H1 (cell line): ENCODE measurements at regions not wholly inside any gene's neighbourhood (a gene's known extent, or its start where the extent isn't known, plus 50 kb on each side); places are given as distances from the start of the nearest gene placed in this dataset.

Experiments
- CTCF ChIA-PET: fragments of 300-600 bp; sonication (Branson Sonifier 250); formaldehyde crosslinking; loops from one replicate; lab custom pipeline; 2021; ENCODE audit not compliant: partially characterized antibody; lab: Charles Lee
- POLR2A ChIA-PET: fragments of 300-600 bp; sonication (Branson Sonifier 250); formaldehyde crosslinking; loops from one replicate; lab custom pipeline; 2021; ENCODE audit warnings: inconsistent platforms; ENCODE audit not compliant: partially characterized antibody; lab: Charles Lee
- DNase-seq, 2 experiments: peaks; one replicate each; pipeline versions ENCODE4 v3.0.0 to v3.0.0-alpha.2; 2010 to 2022; ENCODE audit warnings: low spot score in 2 of 2, low read depth in 1 of 2, mixed read lengths in 1 of 2
- FAIRE-seq: peaks from 2 replicates; lab custom pipeline; 2011; peaks lifted over from hg19 to GRCh38; lab: Jason Lieb, UNC
- H2AFZ ChIP-seq: 2 replicates; pipeline ENCODE4 v1.8.1; 2012; ENCODE audit warnings: low read length, inconsistent platforms
- H2AK5ac ChIP-seq: 2 replicates; pipeline ENCODE4 v1.6.1; 2013; ENCODE audit warnings: low read depth, low read length
- H2BK120ac ChIP-seq: replicated peaks from 2 replicates; pipeline ENCODE3; 2013; ENCODE audit warnings: low read depth, low read length, inconsistent platforms
- H2BK12ac ChIP-seq: 2 replicates; pipeline ENCODE4 v1.6.1; 2013; ENCODE audit warnings: low read depth, low read length
- H2BK15ac ChIP-seq: 2 replicates; pipeline ENCODE4 v1.6.1; 2013; ENCODE audit warnings: low read length
- H2BK20ac ChIP-seq: 2 replicates; pipeline ENCODE4 v1.6.1; 2013; ENCODE audit warnings: low read length
- H2BK5ac ChIP-seq: 2 replicates; pipeline ENCODE4 v1.6.1; 2013; ENCODE audit warnings: low read depth, low read length
- H3K14ac ChIP-seq: 2 replicates; pipeline ENCODE4 v1.6.1; 2013; ENCODE audit warnings: inconsistent platforms; ENCODE audit not compliant: insufficient read length
- H3K18ac ChIP-seq: 2 replicates; pipeline ENCODE4 v1.6.1; 2013; ENCODE audit warnings: low read length; ENCODE audit errors: extremely low read depth
- H3K23ac ChIP-seq: 2 replicates; pipeline ENCODE4 v1.6.1; 2013; ENCODE audit warnings: inconsistent platforms; ENCODE audit not compliant: insufficient read length
- H3K23me2 ChIP-seq: 2 replicates; pipeline ENCODE4 v1.6.1; 2013; ENCODE audit warnings: low read depth, low read length
- H3K27ac ChIP-seq: 2 replicates; pipeline ENCODE4 v1.6.1; 2011; ENCODE audit warnings: low read depth, low read length, inconsistent platforms
- H3K27me3 ChIP-seq, 4 experiments: replicated peaks in 1 of 4; 1 replicate in 1 of 4; 2 replicates in 3 of 4; pipeline versions ENCODE4 v1.6.1 to v1.8.1; 2011 to 2013; ENCODE audit warnings: low read length in 3 of 4, mild to moderate bottlenecking in 3 of 4, inconsistent platforms in 2 of 4, mixed read lengths in 2 of 4, moderate library complexity in 1 of 4; ENCODE audit not compliant: control insufficient read depth in 3 of 4, insufficient read depth in 3 of 4; ENCODE audit errors: extremely low read depth in 1 of 4
- H3K36me3 ChIP-seq, 4 experiments: 2 replicates each; pipeline versions ENCODE4 v1.6.1 to v1.8.1; 2011 to 2013; ENCODE audit warnings: mild to moderate bottlenecking in 4 of 4, low read length in 3 of 4, moderate library complexity in 2 of 4, control low read depth in 1 of 4, inconsistent platforms in 1 of 4; ENCODE audit not compliant: insufficient read depth in 4 of 4, control insufficient read depth in 2 of 4
- H3K4ac ChIP-seq: replicated peaks from 2 replicates; pipeline ENCODE3; 2013; ENCODE audit warnings: low read length, low read depth, mixed read lengths, inconsistent platforms; ENCODE audit not compliant: insufficient read length
- H3K4me1 ChIP-seq, 4 experiments: replicated peaks in 1 of 4; 1 replicate in 1 of 4; 2 replicates in 3 of 4; pipeline versions ENCODE4 v1.6.1 to v1.8.1; 2011 to 2013; ENCODE audit warnings: low read length in 3 of 4, inconsistent platforms in 2 of 4, mixed read lengths in 1 of 4; ENCODE audit not compliant: insufficient read depth in 4 of 4, control insufficient read depth in 3 of 4
- H3K4me2 ChIP-seq, 2 experiments: 2 replicates each; pipeline versions ENCODE4 v1.6.1 to v1.8.1; 2011 to 2013; ENCODE audit warnings: low read depth in 2 of 2, low read length in 2 of 2, control low read depth in 1 of 2, inconsistent platforms in 1 of 2, mild to moderate bottlenecking in 1 of 2; ENCODE audit not compliant: insufficient read depth in 1 of 2
- H3K4me3 ChIP-seq, 4 experiments: fragments of 200-600, 300-600 bp in 1 of 4; sonication (generic), shearing (Covaris generic), sonication (Bioruptor Twin) in 1 of 4; 2 replicates each; pipeline versions ENCODE4 v1.5.1 to v1.8.1; 2011 to 2016; ENCODE audit warnings: low read length in 4 of 4, low read depth in 3 of 4, control low read depth in 2 of 4, inconsistent platforms in 2 of 4, mild to moderate bottlenecking in 2 of 4, mixed read lengths in 1 of 4, moderate library complexity in 1 of 4; ENCODE audit not compliant: insufficient read depth in 2 of 4; ENCODE audit errors: extremely low read depth in 1 of 4
- H3K56ac ChIP-seq: replicated peaks from 2 replicates; pipeline ENCODE3; 2013; ENCODE audit warnings: low read depth, mild to moderate bottlenecking, mixed read lengths, low read length, inconsistent platforms; ENCODE audit not compliant: insufficient read length
- H3K79me1 ChIP-seq: 2 replicates; pipeline ENCODE4 v1.6.1; 2013; ENCODE audit warnings: low read depth, low read length, control low read depth
- H3K79me2 ChIP-seq, 2 experiments: 2 replicates each; pipeline versions ENCODE4 v1.6.1 to v1.8.1; 2012 to 2013; ENCODE audit warnings: low read length in 2 of 2, mild to moderate bottlenecking in 2 of 2, inconsistent platforms in 1 of 2; ENCODE audit not compliant: insufficient read depth in 2 of 2, control insufficient read depth in 1 of 2
- H3K9ac ChIP-seq, 4 experiments: replicated peaks in 1 of 4; 1 replicate in 1 of 4; 2 replicates in 3 of 4; pipeline versions ENCODE4 v1.6.1 to v1.8.1; 2011 to 2013; ENCODE audit warnings: low read depth in 3 of 4, low read length in 3 of 4, control low read depth in 2 of 4, mild to moderate bottlenecking in 2 of 4, moderate library complexity in 2 of 4, inconsistent platforms in 1 of 4; ENCODE audit errors: extremely low read depth in 1 of 4
- H3K9me3 ChIP-seq, 2 experiments: 2 replicates each; pipeline versions ENCODE4 v1.6.1 to v1.8.1; 2012 to 2013; ENCODE audit warnings: mild to moderate bottlenecking in 2 of 2, moderate library complexity in 2 of 2, control low read depth in 1 of 2, inconsistent platforms in 1 of 2, low read depth in 1 of 2, low read length in 1 of 2, mixed read lengths in 1 of 2; ENCODE audit not compliant: insufficient read depth in 2 of 2
- H4K20me1 ChIP-seq, 2 experiments: replicated peaks in 1 of 2; 2 replicates each; pipeline versions ENCODE3 to v1.8.1; 2011 to 2013; ENCODE audit warnings: inconsistent platforms in 2 of 2, low read length in 2 of 2, mild to moderate bottlenecking in 1 of 2; ENCODE audit not compliant: insufficient read depth in 2 of 2, control insufficient read depth in 1 of 2
- H4K5ac ChIP-seq: 2 replicates; pipeline ENCODE4 v1.6.1; 2013; ENCODE audit warnings: low read length, low read depth, mixed read lengths, inconsistent platforms; ENCODE audit not compliant: insufficient read length
- H4K8ac ChIP-seq: 2 replicates; pipeline ENCODE4 v1.8.0; 2013; ENCODE audit warnings: mild to moderate bottlenecking, moderate library complexity, low read length, inconsistent platforms; ENCODE audit not compliant: insufficient read depth; ENCODE audit errors: extremely low read depth
- H4K91ac ChIP-seq: replicated peaks from 2 replicates; pipeline ENCODE3; 2013; ENCODE audit warnings: low read length, mixed read lengths, inconsistent platforms; ENCODE audit not compliant: insufficient read length
- ASH2L ChIP-seq: fragments of 200-600, 300-600 bp; sonication (generic); IDR thresholded peaks from one replicate; pipeline ENCODE4 v1.7.1; 2017; ENCODE audit warnings: low read length
- CBX5 ChIP-seq: fragments of 300-800, 300-1000 bp; sonication (generic); IDR thresholded peaks from 2 replicates; pipeline ENCODE4 v1.7.1; 2016; ENCODE audit warnings: antibody characterized with exemption, low read length, low read depth
- CREB1 ChIP-seq: IDR thresholded peaks from 2 replicates; pipeline ENCODE4 v1.6.1; 2012; ENCODE audit warnings: inconsistent platforms
- GTF2F1 ChIP-seq: IDR thresholded peaks from 2 replicates; pipeline ENCODE4 v1.6.1; 2012; ENCODE audit warnings: low read depth, low read length, improper control_type of control experiment, borderline replicate concordance
- POLR2AphosphoS5 ChIP-seq: IDR thresholded peaks from 2 replicates; pipeline ENCODE4 v1.6.1; 2011; ENCODE audit warnings: low read depth, low read length
- RBBP5 ChIP-seq: IDR thresholded peaks from 2 replicates; pipeline ENCODE4 v1.7.1; 2012; ENCODE audit warnings: low read depth, mild to moderate bottlenecking, inconsistent platforms, low read length, moderate library complexity, borderline replicate concordance
- SIX5 ChIP-seq: IDR thresholded peaks from 2 replicates; pipeline ENCODE4 v1.6.1; 2011; ENCODE audit warnings: mild to moderate bottlenecking, low read depth, low read length
- TAF1 ChIP-seq: IDR thresholded peaks from 2 replicates; pipeline ENCODE4 v1.6.1; 2011; ENCODE audit warnings: mild to moderate bottlenecking, low read depth, low read length
- TAF7 ChIP-seq: optimal IDR thresholded peaks from 2 replicates; pipeline ENCODE3; 2011; ENCODE audit warnings: low read depth, mild to moderate bottlenecking, inconsistent platforms, low read length, moderate library complexity, borderline replicate concordance
- TBP ChIP-seq: IDR thresholded peaks from 2 replicates; pipeline ENCODE4 v1.6.1; 2011; ENCODE audit warnings: low read depth, low read length, improper control_type of control experiment
- TEAD4 ChIP-seq: IDR thresholded peaks from 2 replicates; pipeline ENCODE4 v1.6.1; 2012; ENCODE audit warnings: low read depth, low read length, inconsistent platforms, mixed read lengths
- ZNF274 ChIP-seq: IDR thresholded peaks from 2 replicates; pipeline ENCODE4 v1.7.0; 2012; ENCODE audit warnings: low read length, borderline replicate concordance; ENCODE audit errors: extremely low read depth
- WGBS, 2 experiments: shearing (Covaris generic) in 1 of 2; methylation state at CpG; one replicate each; pipeline versions ENCODE4 v1.1.6 to v1.1.7; 2013 to 2015; ENCODE audit warnings: low lambda C conversion rate in 2 of 2, mixed read lengths in 2 of 2, inconsistent platforms in 1 of 2, low coverage in 1 of 2, missing lambda C conversion rate in 1 of 2; ENCODE audit not compliant: insufficient replicate concordance in 2 of 2, insufficient coverage in 1 of 2, insufficient read length in 1 of 2; ENCODE audit errors: extremely low coverage in 1 of 2, missing lambda C conversion rate in 1 of 2; 5-methylcytosine and 5-hydroxymethylcytosine counted together
- TF ChIP-seq, protein P1 (sequence below): IDR thresholded peaks from 2 replicates; pipeline ENCODE4 v1.6.1; 2011; ENCODE audit warnings: low read depth, mild to moderate bottlenecking, low read length; ENCODE audit not compliant: insufficient read depth
- TF ChIP-seq, protein P2 (sequence below): IDR thresholded peaks from 2 replicates; pipeline ENCODE4 v1.6.1; 2012; ENCODE audit warnings: inconsistent platforms
- TF ChIP-seq, protein P3 (sequence below): IDR thresholded peaks from 2 replicates; pipeline ENCODE4 v1.6.1; 2012; ENCODE audit warnings: inconsistent platforms

DNA sequence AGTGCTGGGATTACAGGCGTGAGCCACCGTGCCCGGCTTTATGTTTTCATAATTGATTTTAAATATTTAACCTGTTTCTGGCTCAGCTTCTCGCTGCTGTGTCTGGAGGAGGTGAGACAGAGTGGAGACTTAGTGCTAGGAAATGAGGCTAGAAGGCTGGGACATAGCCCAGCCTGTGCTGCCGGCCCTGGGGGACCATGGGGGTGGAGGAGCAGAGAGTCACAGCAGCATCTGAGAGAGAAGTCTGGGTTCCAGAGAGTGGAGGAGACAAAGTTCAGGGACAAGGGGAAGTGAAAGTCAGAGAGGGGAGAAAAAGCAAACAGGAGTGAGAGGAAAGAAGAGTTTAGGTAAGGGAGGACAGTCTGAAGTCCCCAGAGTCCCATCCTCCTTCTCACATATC, 71.9 kb downstream of the LHX9 start:
- no peak overlapping the region for H4K5ac ChIP-seq
- H3K23ac ChIP-seq: no peak overlapping the region
- no peaks in the 10 kb centered on the region for H4K20me1 ChIP-seq
- no peak overlapping the region for H3K18ac ChIP-seq
- no peak overlapping the region for H3K4ac ChIP-seq
- CTCF ChIA-PET: interaction anchor here (0.7 kb wide), 1 partner anchor 14 kb away, joined by 3 read pairs; no protein-coding TSS in a partner anchor
- FAIRE-seq (no peak), DNase-seq (no peak)
- H3K4me2 ChIP-seq: no peak overlapping the region
- H3K4me3 ChIP-seq: no peak overlapping the region
- no peak overlapping the region for H2BK20ac ChIP-seq
- no peak overlapping the region for H3K56ac ChIP-seq
- no peaks in the 10 kb centered on the region for H3K79me1 ChIP-seq
- H2BK15ac ChIP-seq: no peak overlapping the region
- no peak overlapping the region for H2BK12ac ChIP-seq
- no peaks in the 10 kb centered on the region for H3K23me2 ChIP-seq
- H3K36me3 ChIP-seq: no peaks in the 10 kb centered on the region
- no peak overlapping the region for H2AFZ ChIP-seq
- no peak overlapping the region for H2BK5ac ChIP-seq
- H3K27me3 ChIP-seq: no peaks in the 10 kb centered on the region
- no peaks in the 10 kb centered on the region for H3K4me1 ChIP-seq
- POLR2A ChIA-PET: no interaction called here
- no peak overlapping the region for H2BK120ac ChIP-seq
- no peaks in the 10 kb centered on the region for H3K79me2 ChIP-seq
- WGBS, 2 experiments: 91% methylated on average over 5 of the region's 5 CpGs; no CpG with 5 or more reads in 1 of the 2 experiments
- H4K91ac ChIP-seq: no peak overlapping the region
- no peak overlapping the region for H3K27ac ChIP-seq
- no peak overlapping the region for H4K8ac ChIP-seq
- H3K9ac ChIP-seq: no peak overlapping the region
- H2AK5ac ChIP-seq: no peak overlapping the region
- no peak overlapping the region for H3K14ac ChIP-seq
- H3K9me3 ChIP-seq: no peaks in the 10 kb centered on the region
- TF ChIP-seq TAF7 (no peak), TAF1 (no peak), ZNF274 (no peak), RBBP5 (no peak), POLR2AphosphoS5 (no peak), CREB1 (no peak), TBP (no peak), GTF2F1 (no peak), ASH2L (no peak), CBX5 (no peak), SIX5 (no peak), TEAD4 (no peak)
- TF ChIP-seq, protein P1, sequence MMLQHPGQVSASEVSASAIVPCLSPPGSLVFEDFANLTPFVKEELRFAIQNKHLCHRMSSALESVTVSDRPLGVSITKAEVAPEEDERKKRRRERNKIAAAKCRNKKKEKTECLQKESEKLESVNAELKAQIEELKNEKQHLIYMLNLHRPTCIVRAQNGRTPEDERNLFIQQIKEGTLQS: no peak
- TF ChIP-seq, protein P2, sequence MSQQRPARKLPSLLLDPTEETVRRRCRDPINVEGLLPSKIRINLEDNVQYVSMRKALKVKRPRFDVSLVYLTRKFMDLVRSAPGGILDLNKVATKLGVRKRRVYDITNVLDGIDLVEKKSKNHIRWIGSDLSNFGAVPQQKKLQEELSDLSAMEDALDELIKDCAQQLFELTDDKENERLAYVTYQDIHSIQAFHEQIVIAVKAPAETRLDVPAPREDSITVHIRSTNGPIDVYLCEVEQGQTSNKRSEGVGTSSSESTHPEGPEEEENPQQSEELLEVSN: no peak
- TF ChIP-seq, protein P3, sequence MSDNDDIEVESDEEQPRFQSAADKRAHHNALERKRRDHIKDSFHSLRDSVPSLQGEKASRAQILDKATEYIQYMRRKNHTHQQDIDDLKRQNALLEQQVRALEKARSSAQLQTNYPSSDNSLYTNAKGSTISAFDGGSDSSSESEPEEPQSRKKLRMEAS: no peak
